ENCODE measurements at regions not wholly inside any gene's neighbourhood (a gene's known extent, or its start where the extent isn't known, plus 50 kb on each side); places are given as distances from the start of the nearest gene placed in this dataset.

GRCh38 chr20:63091901-63092659, 85.3 kb upstream of the BHLHE23 start:
- peak; percentile 33 for DNase-seq (ENCODE audit: low spot score)
- no peak for ATAC-seq
- intact Hi-C loops (cut with DNase I): no loop called here

GRCh38 chr20:63090682-63091571, 84.2 kb upstream of the BHLHE23 start:
- intact Hi-C loops (cut with DNase I): no loop called here
- DNase-seq (ENCODE audit: low spot score): peak; percentile 47
- no peak for ATAC-seq

GRCh38 chr20:63090052-63090451, 83.3 kb upstream of the BHLHE23 start:
- peak; percentile 12 for DNase-seq (ENCODE audit: low spot score)
- intact Hi-C loops (cut with DNase I): no loop called here
- ATAC-seq: no peak

- intact Hi-C loops (cut with DNase I): no loop called here
- ATAC-seq: no peak
- DNase-seq (ENCODE audit: low spot score): peak; percentile 35
Observed at GRCh38 chr20:63089051-63089907, 82.5 kb upstream of the BHLHE23 start.

GRCh38 chr20:63087872-63088680, 81.3 kb upstream of the BHLHE23 start:
- peak; percentile 49 for DNase-seq (ENCODE audit: low spot score)
- intact Hi-C loops (cut with DNase I): no loop called here
- no peak for ATAC-seq

GRCh38 chr20:63087236-63087871, 80.6 kb upstream of the BHLHE23 start:
- ATAC-seq (no peak), DNase-seq (ENCODE audit: low spot score) (peak; percentile 41)
- intact Hi-C loops (cut with DNase I): no loop called here

GRCh38 chr20:63086421-63087235, 79.9 kb upstream of the BHLHE23 start:
- peak; percentile 38 for DNase-seq (ENCODE audit: low spot score)
- intact Hi-C loops (cut with DNase I): no loop called here
- ATAC-seq: no peak

GRCh38 chr20:63085151-63085861, 78.5 kb upstream of the BHLHE23 start:
- peak; percentile 49 for DNase-seq (ENCODE audit: low spot score)

GRCh38 chr20:63084563-63084927, 77.8 kb upstream of the BHLHE23 start:
- ATAC-seq (no peak), DNase-seq (ENCODE audit: low spot score) (no peak)
- intact Hi-C loops (cut with DNase I): no loop called here

More at GRCh38 chr20:63085151-63085861, 78.5 kb upstream of the BHLHE23 start:
- intact Hi-C loops (cut with DNase I): no loop called here
- ATAC-seq: no peak

GRCh38 chr20:63083831-63084562, 77.2 kb upstream of the BHLHE23 start:
- intact Hi-C loops (cut with DNase I): no loop called here
- ATAC-seq: no peak
- no peak for DNase-seq (ENCODE audit: low spot score)

- no peak for DNase-seq (ENCODE audit: low spot score)
- intact Hi-C loops (cut with DNase I): no loop called here
- no peak for ATAC-seq
Observed at GRCh38 chr20:63082939-63083735, 76.4 kb upstream of the BHLHE23 start.

- intact Hi-C loops (cut with DNase I): no loop called here
- DNase-seq (ENCODE audit: low spot score) (no peak), ATAC-seq (no peak)
Observed at GRCh38 chr20:63082308-63082938, 75.7 kb upstream of the BHLHE23 start.

GRCh38 chr20:63081831-63082230, 75.1 kb upstream of the BHLHE23 start:
- ATAC-seq (no peak), DNase-seq (ENCODE audit: low spot score) (no peak)
- intact Hi-C loops (cut with DNase I): no loop called here

GRCh38 chr20:63081351-63081750, 74.6 kb upstream of the BHLHE23 start:
- intact Hi-C loops (cut with DNase I): no loop called here
- DNase-seq (ENCODE audit: low spot score): no peak
- no peak for ATAC-seq

- intact Hi-C loops (cut with DNase I): no loop called here
- ATAC-seq: no peak
- DNase-seq (ENCODE audit: low spot score): peak; percentile 31
Observed at GRCh38 chr20:63080811-63081210, 74.0 kb upstream of the BHLHE23 start.
